ENCODE measurements at regions not wholly inside any gene's neighbourhood (a gene's known extent, or its start where the extent isn't known, plus 50 kb on each side); places are given as distances from the start of the nearest gene placed in this dataset.

- Histone ChIP-seq H3K4me1 (no peaks in the 10 kb centered on the region), H3K27ac (no peak overlapping the region), H3K4me3 (no peak overlapping the region), H3K9me3 (no peaks in the 10 kb centered on the region), H3K4me2 (no peak overlapping the region)
- ATAC-seq (no peak), DNase-seq (ENCODE audit: low read depth in 1 of 2, low spot score in 1 of 2) (no peak), FAIRE-seq (no peak)
- TF ChIP-seq RFX5 (IDR thresholded peaks at IDR 0.05), result no peak
- TF ChIP-seq CBX2 (IDR thresholded peaks at IDR 0.05; ENCODE audit: borderline replicate concordance, low read depth), result no peak
- ChIA-PET CTCF (no interaction called here), POLR2A (no interaction called here)
- WGBS (ENCODE audit: missing lambda C conversion rate), result 25% methylated on average over 3 of the region's 3 CpGs
Measured at GRCh38 chr4:129378364-129378763, 282.4 kb downstream of the C4orf33 start.

- no peak overlapping the region for H3K4me3 ChIP-seq
- DNase-seq (ENCODE audit: low read depth in 1 of 2, low spot score in 1 of 2) (no peak), FAIRE-seq (no peak), ATAC-seq (no peak)
- no peak overlapping the region for H3K4me2 ChIP-seq
- WGBS (ENCODE audit: missing lambda C conversion rate), result 25% methylated on average over 2 of the region's 2 CpGs
- ChIA-PET POLR2A (no interaction called here), CTCF (no interaction called here)
- no peak for TF ChIP-seq GATA3 (IDR thresholded peaks at IDR 0.05; ENCODE audit: borderline replicate concordance)
- peak; percentile 52 for TF ChIP-seq MAFK (IDR thresholded peaks at IDR 0.05; ENCODE audit: partially characterized antibody)
- no peak for TF ChIP-seq SMC3 (IDR thresholded peaks at IDR 0.05)
- no peak for TF ChIP-seq HDAC2 (IDR thresholded peaks at IDR 0.05)
- TF ChIP-seq EHMT2 (IDR thresholded peaks at IDR 0.05; ENCODE audit: low read depth), result no peak
- no peak for TF ChIP-seq FOSL2 (IDR thresholded peaks at IDR 0.05)
- TF ChIP-seq FOSL2 (CRISPR knock-in tag; IDR thresholded peaks at IDR 0.05), result no peak
- no peak for TF ChIP-seq RFX5 (IDR thresholded peaks at IDR 0.05)
- no peak for TF ChIP-seq KDM1A (IDR thresholded peaks at IDR 0.05; ENCODE audit: low read depth)
- TF ChIP-seq CBX2 (IDR thresholded peaks at IDR 0.05; ENCODE audit: borderline replicate concordance, low read depth), result no peak
- TF ChIP-seq POLR2AphosphoS2 (conservative IDR thresholded peaks at IDR 0.05; ENCODE audit: low read length), result no peak
- no peak for TF ChIP-seq BCL3 (IDR thresholded peaks at IDR 0.05)
- no peak for TF ChIP-seq ATOH8 (CRISPR knock-in tag; IDR thresholded peaks at IDR 0.05; ENCODE audit: low read depth)
- no peak for TF ChIP-seq USF2 (IDR thresholded peaks at IDR 0.05)
- TF ChIP-seq NFE2L2 (conservative IDR thresholded peaks at IDR 0.05; ENCODE audit: low read length), result peak; percentile 32; the same call in 1 of the 2 replicates
- no peaks in the 10 kb centered on the region for H3K9me3 ChIP-seq
- no peaks in the 10 kb centered on the region for H3K4me1 ChIP-seq
- no peak overlapping the region for H3K27ac ChIP-seq
Measured at GRCh38 chr4:129379429-129379828, 283.5 kb downstream of the C4orf33 start.

- no peak for ATAC-seq
- no peak overlapping the region for H3K4me3 ChIP-seq
- FAIRE-seq, result no peak
Measured at GRCh38 chr4:129384974-129385373, 289.0 kb downstream of the C4orf33 start.

GRCh38 chr4:129387666-129388065, 291.7 kb downstream of the C4orf33 start:
- no peak overlapping the region for H3K4me2 ChIP-seq
- FAIRE-seq, result no peak
- POLR2A ChIA-PET, result no interaction called here
- no peak for DNase-seq (ENCODE audit: low read depth in 1 of 2, low spot score in 1 of 2)
- no peak overlapping the region for H3K27ac ChIP-seq
- ATAC-seq, result no peak
- CTCF ChIA-PET, result interaction anchor here (1.0 to 1.2 kb wide), 2 partner anchors 10 to 25 kb away, joined by 3 read pairs; no protein-coding TSS in a partner anchor
- no peak for TF ChIP-seq KDM1A (IDR thresholded peaks at IDR 0.05; ENCODE audit: low read depth)
- TF ChIP-seq POLR2A (IDR thresholded peaks at IDR 0.05; ENCODE audit: low read length), result no peak
- TF ChIP-seq ZSCAN20 (CRISPR knock-in tag; IDR thresholded peaks at IDR 0.05), result no peak
- TF ChIP-seq RNF2 (IDR thresholded peaks at IDR 0.05; ENCODE audit: borderline replicate concordance, low read depth), result no peak
- no peaks in the 10 kb centered on the region for H3K4me1 ChIP-seq
- no peaks in the 10 kb centered on the region for H3K9me3 ChIP-seq
- H3K4me3 ChIP-seq, result no peak overlapping the region

More at GRCh38 chr4:129384974-129385373, 289.0 kb downstream of the C4orf33 start:
- H3K27ac ChIP-seq, result no peak overlapping the region
- DNase-seq (ENCODE audit: low read depth in 1 of 2, low spot score in 1 of 2), result no peak
- 20% methylated on average over 1 of the region's 1 CpG for WGBS (ENCODE audit: missing lambda C conversion rate)
- POLR2A ChIA-PET, result no interaction called here
- H3K4me1 ChIP-seq, result no peaks in the 10 kb centered on the region
- TF ChIP-seq NR3C1 (IDR thresholded peaks at IDR 0.05), result no peak
- H3K9me3 ChIP-seq, result no peaks in the 10 kb centered on the region
- H3K4me2 ChIP-seq, result no peak overlapping the region
- CTCF ChIA-PET, result no interaction called here

All from A549 (cell line).